ENCODE measurements at regions not wholly inside any gene's neighbourhood (a gene's known extent, or its start where the extent isn't known, plus 50 kb on each side); places are given as distances from the start of the nearest gene placed in this dataset.

DNA sequence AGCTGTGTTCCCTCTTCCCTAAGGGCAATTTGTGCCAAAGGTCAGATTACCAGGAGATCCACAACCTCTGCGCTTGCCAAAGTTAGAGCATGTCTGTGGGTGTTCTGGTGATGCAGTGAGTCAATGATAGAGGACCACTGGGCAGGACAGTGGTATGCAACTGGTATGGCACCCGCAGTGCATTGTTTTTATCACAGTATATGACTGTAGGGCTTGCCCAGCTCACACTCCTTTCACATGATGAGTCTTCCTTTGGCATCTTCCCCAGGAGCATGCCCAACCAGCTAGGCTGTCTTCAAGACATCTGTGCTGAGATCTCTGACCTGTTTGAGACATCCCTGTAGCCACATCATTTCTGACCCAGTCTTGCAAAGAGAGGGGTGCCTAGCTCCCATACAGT is 1650.0 kb upstream of the CDH6 start:
- TF ChIP-seq POLR2A (IDR thresholded peaks at IDR 0.05) = no peak
- TF ChIP-seq CTCF (IDR thresholded peaks at IDR 0.05) = no peak
